HG03175 (cell line): ENCODE measurements at regions not wholly inside any gene's neighbourhood (a gene's known extent, or its start where the extent isn't known, plus 50 kb on each side); places are given as distances from the start of the nearest gene placed in this dataset.

Source experiments
- ATAC-seq: cut with Tn5 transposase; IDR thresholded peaks from one replicate; pipeline ENCODE4 v1.9.1; 2021; ENCODE audit warnings: mild to moderate bottlenecking, moderate library complexity; ENCODE audit not compliant: unreplicated experiment

GRCh38 chr12:107487011-107487680, 198.5 kb upstream of the PWP1 start:
- no peak for ATAC-seq

- ATAC-seq: no peak
Measured at GRCh38 chr12:107488666-107489065, 196.9 kb upstream of the PWP1 start.

GRCh38 chr12:107490010-107490409, 195.6 kb upstream of the PWP1 start:
- ATAC-seq: no peak

GRCh38 chr12:107491856-107492255, 193.7 kb upstream of the PWP1 start:
- no peak for ATAC-seq

- ATAC-seq: no peak
Measured at GRCh38 chr12:107492393-107493134, 193.0 kb upstream of the PWP1 start.

GRCh38 chr12:107493135-107493494, 192.5 kb upstream of the PWP1 start:
- no peak for ATAC-seq

- ATAC-seq: no peak
Measured at GRCh38 chr12:107493666-107494065, 191.9 kb upstream of the PWP1 start.

GRCh38 chr12:107494331-107494730, 191.3 kb upstream of the PWP1 start:
- no peak for ATAC-seq

- no peak for ATAC-seq
Measured at GRCh38 chr12:107495604-107496003, 190.0 kb upstream of the PWP1 start.

- no peak for ATAC-seq
Measured at GRCh38 chr12:107497231-107497630, 188.4 kb upstream of the PWP1 start.

- ATAC-seq: no peak
Measured at GRCh38 chr12:107500307-107500706, 185.3 kb upstream of the PWP1 start.

GRCh38 chr12:107501681-107502080, 183.9 kb upstream of the PWP1 start:
- ATAC-seq: no peak

GRCh38 chr12:107503129-107503855, 182.3 kb upstream of the PWP1 start:
- ATAC-seq: no peak

- no peak for ATAC-seq
Measured at GRCh38 chr12:107503887-107504885, 181.4 kb upstream of the PWP1 start.

- no peak for ATAC-seq
Measured at GRCh38 chr12:107509421-107509820, 176.2 kb upstream of the PWP1 start.

GRCh38 chr12:107510211-107510610, 175.4 kb upstream of the PWP1 start:
- no peak for ATAC-seq

- ATAC-seq: no peak
Measured at GRCh38 chr12:107511292-107511691, 174.3 kb upstream of the PWP1 start.

- ATAC-seq: no peak
Measured at GRCh38 chr12:107512391-107512790, 173.2 kb upstream of the PWP1 start.

GRCh38 chr12:107513184-107513583, 172.4 kb upstream of the PWP1 start:
- ATAC-seq: no peak

- ATAC-seq: no peak
Measured at GRCh38 chr12:107513636-107514400, 171.8 kb upstream of the PWP1 start.
